A549 (cell line): ENCODE measurements at regions not wholly inside any gene's neighbourhood (a gene's known extent, or its start where the extent isn't known, plus 50 kb on each side); places are given as distances from the start of the nearest gene placed in this dataset.
"Not testable (repeated sequence)": the region's sequence is repeated elsewhere in the genome, so short reads cannot be mapped to it uniquely, and the experiment has no call there.

ENCODE experiments used
- ATAC-seq, 2 experiments: fragments of 200-7000 bp in 1 of 2; fragments of >200 bp in 1 of 2; cut with Nextera tagmentation in 1 of 2; cut with Tn5 transposase in 1 of 2; 3 replicates each; pipeline versions ENCODE4 v1.8.0 to v1.9.1; 2018 to 2020; ENCODE audit warnings: mild to moderate bottlenecking in 1 of 2, moderate library complexity in 1 of 2
- CTCF ChIA-PET: fragments of 300-600 bp; sonication (Branson Sonifier 250); formaldehyde crosslinking; extraction: SDS; loops from one replicate; lab custom pipeline; 2021; ENCODE audit warnings: antibody characterized with exemption, inconsistent platforms; lab: Yijun Ruan, JAX
- POLR2A ChIA-PET: fragments of 350-600 bp; formaldehyde crosslinking; extraction: SDS; loops from one replicate; lab custom pipeline; 2021; ENCODE audit warnings: antibody characterized with exemption, inconsistent platforms; lab: Yijun Ruan, JAX
- DNase-seq, 2 experiments: peaks; one replicate each; pipeline versions ENCODE4 v3.0.0 to v3.0.0-alpha.2; 2011 to 2016; ENCODE audit warnings: low read depth in 1 of 2, low spot score in 1 of 2
- FAIRE-seq: peaks from 2 replicates; lab custom pipeline; 2011; peaks lifted over from hg19 to GRCh38; lab: Jason Lieb, UNC
- H3K27ac ChIP-seq, 2 experiments: fragments of >200 bp; sonication (Bioruptor Twin); formaldehyde crosslinking; 3 replicates each; pipeline ENCODE4 v1.5.1; 2016 to 2017
- H3K4me1 ChIP-seq: fragments of >200 bp; sonication (Bioruptor Twin); formaldehyde crosslinking; 3 replicates; pipeline ENCODE4 v1.6.1; 2016
- H3K4me2 ChIP-seq: fragments of >200 bp; sonication (Bioruptor Twin); formaldehyde crosslinking; 3 replicates; pipeline ENCODE4 v1.6.1; 2016
- H3K4me3 ChIP-seq: fragments of >200 bp; sonication (Bioruptor Twin); formaldehyde crosslinking; 3 replicates; pipeline ENCODE4 v1.5.1; 2016
- H3K9me3 ChIP-seq: fragments of >200 bp; sonication (Bioruptor Twin); formaldehyde crosslinking; 3 replicates; pipeline ENCODE4 v1.6.1; 2016
- CBX8 ChIP-seq: fragments of 200-600 bp; sonication (generic); IDR thresholded peaks from 2 replicates; pipeline ENCODE4 v1.6.1; 2016
- EHF ChIP-seq: fragments of 250-450 bp; sonication (Bioruptor Pico); IDR thresholded peaks from 2 replicates; pipeline ENCODE4 v1.5.0; 2020; ENCODE audit warnings: mild to moderate bottlenecking
- EP300 ChIP-seq, 2 experiments: fragments of >200 bp; sonication (Bioruptor Twin); formaldehyde crosslinking; IDR thresholded peaks; 2 replicates in 1 of 2; 3 replicates in 1 of 2; pipeline ENCODE4 v1.6.1; 2016 to 2017
- HES2 ChIP-seq: fragments of >200 bp; sonication (Bioruptor Twin); formaldehyde crosslinking; IDR thresholded peaks from 2 replicates; pipeline ENCODE4 v1.6.1; 2016
- HOXA7 ChIP-seq: fragments of 250-450 bp; sonication (Bioruptor Pico); IDR thresholded peaks from 2 replicates; pipeline ENCODE4 v1.5.0; 2020; ENCODE audit warnings: mild to moderate bottlenecking, moderate library complexity
- JUN ChIP-seq, 2 experiments: fragments of >200 bp; sonication (Bioruptor Twin); formaldehyde crosslinking; IDR thresholded peaks; 2 replicates in 1 of 2; 3 replicates in 1 of 2; pipeline ENCODE4 v1.6.1; 2016 to 2017
- MAFK ChIP-seq: fragments of 450-650 bp; IDR thresholded peaks from 2 replicates; pipeline ENCODE4 v1.6.1; 2014; ENCODE audit not compliant: partially characterized antibody
- MAZ ChIP-seq: fragments of 150-350 bp; IDR thresholded peaks from 2 replicates; pipeline ENCODE4 v1.6.1; 2014; ENCODE audit warnings: antibody characterized with exemption, low read depth, low read length, borderline replicate concordance
- NFE2L2 ChIP-seq: fragments of 150-350 bp; conservative IDR thresholded peaks from 2 replicates; pipeline ENCODE4 v1.6.1; 2014; ENCODE audit warnings: low read length
- NR3C1 ChIP-seq: fragments of >200 bp; sonication (Bioruptor Twin); formaldehyde crosslinking; IDR thresholded peaks from 3 replicates; pipeline ENCODE4 v1.6.1; 2017
- RCOR1 ChIP-seq: fragments of 150-350 bp; IDR thresholded peaks from 2 replicates; pipeline ENCODE4 v1.6.1; 2014; ENCODE audit warnings: antibody characterized with exemption, low read length, low read depth
- REST ChIP-seq: fragments of 200-600 bp; sonication (generic); IDR thresholded peaks from 2 replicates; pipeline ENCODE4 v1.6.1; 2016; ENCODE audit warnings: antibody characterized with exemption, mild to moderate bottlenecking, moderate library complexity
- SREBF2 ChIP-seq: fragments of 450-650 bp; IDR thresholded peaks from 2 replicates; pipeline ENCODE4 v1.6.1; 2014; ENCODE audit warnings: mild to moderate bottlenecking, moderate library complexity
- ZSCAN20 ChIP-seq: fragments of 250-450 bp; sonication (Bioruptor Pico); IDR thresholded peaks from 2 replicates; pipeline ENCODE4 v1.8.0; 2022; ENCODE audit warnings: mild to moderate bottlenecking, moderate library complexity
- WGBS: methylation state at CpG from one replicate; pipeline ENCODE4 v1.1.6; 2017; ENCODE audit errors: missing lambda C conversion rate; 5-methylcytosine and 5-hydroxymethylcytosine counted together
- TF ChIP-seq, protein P1 (sequence below): IDR thresholded peaks from 2 replicates; pipeline ENCODE4 v1.6.1; 2012
- TF ChIP-seq, protein P2 (sequence below): IDR thresholded peaks from 2 replicates; pipeline ENCODE4 v1.6.1; 2012
- TF ChIP-seq, protein P3 (sequence below): fragments of 450-650 bp; IDR thresholded peaks from 2 replicates; pipeline ENCODE4 v1.6.1; 2014; ENCODE audit warnings: antibody characterized with exemption
- TF ChIP-seq, protein P4 (sequence below): fragments of >200 bp; sonication (Bioruptor Twin); formaldehyde crosslinking; IDR thresholded peaks from 3 replicates; pipeline ENCODE4 v1.6.1; 2016

GRCh38 chr7:153110606-153111005 is 351.1 kb downstream of the ACTR3B start:
- Histone ChIP-seq H3K27ac (no peak overlapping the region), H3K4me1 (no peaks in the 10 kb centered on the region), H3K4me2 (no peak overlapping the region), H3K9me3 (no peaks in the 10 kb centered on the region), H3K4me3 (no peak overlapping the region)
- 26% methylated on average over 5 of the region's 5 CpGs for WGBS
- TF ChIP-seq NFE2L2 (no peak), MAZ (no peak), REST (no peak), EHF (CRISPR knock-in tag) (no peak), HOXA7 (CRISPR knock-in tag) (no peak), EP300 (IDR thresholded peaks at IDR 0.05) (no peak)
- FAIRE-seq (no peak), DNase-seq (no peak), ATAC-seq (no peak)
- ChIA-PET CTCF (no interaction called here), POLR2A (no interaction called here)

DNA sequence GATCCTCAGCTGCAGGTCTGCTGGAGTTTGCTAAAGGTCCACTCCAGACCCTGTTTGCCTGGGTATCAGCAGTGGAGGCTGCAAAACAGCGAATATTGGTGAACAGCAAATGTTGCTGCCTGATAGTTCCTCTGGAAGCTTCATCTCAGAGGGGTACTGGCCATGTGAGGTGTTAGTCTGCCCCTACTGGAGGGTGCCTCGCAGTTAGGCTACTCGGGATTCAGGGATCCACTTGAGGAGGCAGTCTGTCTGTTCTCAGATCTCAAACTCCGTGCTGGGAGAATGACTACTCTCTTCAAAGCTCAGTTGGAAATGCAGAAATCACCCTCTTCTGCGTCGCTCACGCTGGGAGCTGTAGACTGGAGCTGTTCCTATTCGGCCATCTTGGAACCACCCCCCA is 362.7 kb downstream of the ACTR3B start:
- POLR2A ChIA-PET, DNase-seq, CTCF ChIA-PET, H3K9me3 ChIP-seq, H3K4me3 ChIP-seq, H3K4me2 ChIP-seq, H3K27ac ChIP-seq, H3K4me1 ChIP-seq, FAIRE-seq, ATAC-seq: not testable (repeated sequence)
- 5% methylated on average over 8 of the region's 8 CpGs for WGBS

- no peak overlapping the region for H3K4me2 ChIP-seq
- no peak overlapping the region for H3K4me3 ChIP-seq
- CTCF ChIA-PET, result no interaction called here
- no peak overlapping the region for H3K27ac ChIP-seq
- no peak for FAIRE-seq
- H3K9me3 ChIP-seq, result no peaks in the 10 kb centered on the region
- no peak for ATAC-seq
- POLR2A ChIA-PET, result no interaction called here
- WGBS, result 0% methylated on average over 2 of the region's 2 CpGs
- no peak for DNase-seq
- TF ChIP-seq NR3C1, result no peak
- TF ChIP-seq RCOR1, result no peak
- no peak for TF ChIP-seq HES2
- no peak for TF ChIP-seq ZSCAN20 (CRISPR knock-in tag)
- TF ChIP-seq JUN (IDR thresholded peaks at IDR 0.05), result no peak
- TF ChIP-seq, protein P1, sequence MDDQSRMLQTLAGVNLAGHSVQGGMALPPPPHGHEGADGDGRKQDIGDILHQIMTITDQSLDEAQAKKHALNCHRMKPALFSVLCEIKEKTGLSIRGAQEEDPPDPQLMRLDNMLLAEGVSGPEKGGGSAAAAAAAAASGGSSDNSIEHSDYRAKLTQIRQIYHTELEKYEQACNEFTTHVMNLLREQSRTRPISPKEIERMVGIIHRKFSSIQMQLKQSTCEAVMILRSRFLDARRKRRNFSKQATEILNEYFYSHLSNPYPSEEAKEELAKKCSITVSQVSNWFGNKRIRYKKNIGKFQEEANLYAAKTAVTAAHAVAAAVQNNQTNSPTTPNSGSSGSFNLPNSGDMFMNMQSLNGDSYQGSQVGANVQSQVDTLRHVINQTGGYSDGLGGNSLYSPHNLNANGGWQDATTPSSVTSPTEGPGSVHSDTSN, result no peak
- TF ChIP-seq REST, result no peak
- TF ChIP-seq, protein P2, sequence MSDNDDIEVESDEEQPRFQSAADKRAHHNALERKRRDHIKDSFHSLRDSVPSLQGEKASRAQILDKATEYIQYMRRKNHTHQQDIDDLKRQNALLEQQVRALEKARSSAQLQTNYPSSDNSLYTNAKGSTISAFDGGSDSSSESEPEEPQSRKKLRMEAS, result no peak
- TF ChIP-seq, protein P3, sequence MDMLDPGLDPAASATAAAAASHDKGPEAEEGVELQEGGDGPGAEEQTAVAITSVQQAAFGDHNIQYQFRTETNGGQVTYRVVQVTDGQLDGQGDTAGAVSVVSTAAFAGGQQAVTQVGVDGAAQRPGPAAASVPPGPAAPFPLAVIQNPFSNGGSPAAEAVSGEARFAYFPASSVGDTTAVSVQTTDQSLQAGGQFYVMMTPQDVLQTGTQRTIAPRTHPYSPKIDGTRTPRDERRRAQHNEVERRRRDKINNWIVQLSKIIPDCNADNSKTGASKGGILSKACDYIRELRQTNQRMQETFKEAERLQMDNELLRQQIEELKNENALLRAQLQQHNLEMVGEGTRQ, result no peak
- no peak for TF ChIP-seq CBX8
- TF ChIP-seq, protein P4, sequence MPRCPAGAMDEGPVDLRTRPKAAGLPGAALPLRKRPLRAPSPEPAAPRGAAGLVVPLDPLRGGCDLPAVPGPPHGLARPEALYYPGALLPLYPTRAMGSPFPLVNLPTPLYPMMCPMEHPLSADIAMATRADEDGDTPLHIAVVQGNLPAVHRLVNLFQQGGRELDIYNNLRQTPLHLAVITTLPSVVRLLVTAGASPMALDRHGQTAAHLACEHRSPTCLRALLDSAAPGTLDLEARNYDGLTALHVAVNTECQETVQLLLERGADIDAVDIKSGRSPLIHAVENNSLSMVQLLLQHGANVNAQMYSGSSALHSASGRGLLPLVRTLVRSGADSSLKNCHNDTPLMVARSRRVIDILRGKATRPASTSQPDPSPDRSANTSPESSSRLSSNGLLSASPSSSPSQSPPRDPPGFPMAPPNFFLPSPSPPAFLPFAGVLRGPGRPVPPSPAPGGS, result no peak
- TF ChIP-seq MAFK, result no peak
- TF ChIP-seq SREBF2, result no peak
- TF ChIP-seq, all 56 proteins: peak for 0
- no peaks in the 10 kb centered on the region for H3K4me1 ChIP-seq
These were observed 370.5 kb downstream of the ACTR3B start for GRCh38 chr7:153130052-153130451.
